CD4-positive, alpha-beta T cell treated with Interleukin-17A for 1 hour (primary cell): ENCODE measurements at regions not wholly inside any gene's neighbourhood (a gene's known extent, or its start where the extent isn't known, plus 50 kb on each side); places are given as distances from the start of the nearest gene placed in this dataset.
A peak's percentile ranks its signal among the peaks of the same experiment; 100 is the strongest.
"Not testable (repeated sequence)": the region's sequence is repeated elsewhere in the genome, so short reads cannot be mapped to it uniquely, and the experiment has no call there.

Experiments used
- DNase-seq: peaks from one replicate; pipeline ENCODE4 v3.0.0-alpha.2; 2020

GRCh38 chr7:93048136-93048930 is 69.4 kb downstream of the SAMD9 start:
- DNase-seq = no peak

GRCh38 chr7:93047514-93048099 is 70.2 kb downstream of the SAMD9 start:
- DNase-seq = no peak

- DNase-seq = no peak
These were observed 71.1 kb downstream of the SAMD9 start for GRCh38 chr7:93046641-93047040.

- no peak for DNase-seq
These were observed 73.5 kb downstream of the SAMD9 start for GRCh38 chr7:93044147-93044810.

GRCh38 chr7:93043385-93043985 is 74.3 kb downstream of the SAMD9 start:
- no peak for DNase-seq

- no peak for DNase-seq
These were observed 77.4 kb downstream of the SAMD9 start for GRCh38 chr7:93040355-93040754.

- no peak for DNase-seq
These were observed 78.0 kb downstream of the SAMD9 start for GRCh38 chr7:93039786-93040185.

GRCh38 chr7:93039282-93039681 is 78.5 kb downstream of the SAMD9 start:
- no peak for DNase-seq

- DNase-seq = peak; percentile 2
These were observed 81.0 kb downstream of the SAMD9 start for GRCh38 chr7:93036807-93037206.

- no peak for DNase-seq
These were observed 81.6 kb downstream of the SAMD9 start for GRCh38 chr7:93036149-93036640.

- no peak for DNase-seq
These were observed 86.0 kb downstream of the SAMD9 start for GRCh38 chr7:93031795-93032194.

GRCh38 chr7:93030605-93031225 is 87.1 kb downstream of the SAMD9 start:
- DNase-seq = no peak

GRCh38 chr7:93029056-93029455 is 88.7 kb downstream of the SAMD9 start:
- DNase-seq = no peak

- no peak for DNase-seq
These were observed 89.2 kb downstream of the SAMD9 start for GRCh38 chr7:93028610-93029009.

GRCh38 chr7:93027044-93027443 is 90.7 kb downstream of the SAMD9 start:
- no peak for DNase-seq

GRCh38 chr7:93026425-93026824 is 91.4 kb downstream of the SAMD9 start:
- no peak for DNase-seq

- DNase-seq = no peak
These were observed 92.4 kb downstream of the SAMD9 start for GRCh38 chr7:93025389-93025788.

GRCh38 chr7:93022931-93023478 is 94.8 kb downstream of the SAMD9 start:
- not testable (repeated sequence) for DNase-seq

GRCh38 chr7:93021748-93022147 is 96.0 kb downstream of the SAMD9 start:
- DNase-seq = no peak

GRCh38 chr7:93018716-93019115 is 99.1 kb downstream of the SAMD9 start:
- DNase-seq = no peak

- DNase-seq = no peak
These were observed 100.9 kb downstream of the SAMD9 start for GRCh38 chr7:93016681-93017381.
